Gastroesophageal sphincter (tissue), 4 donors: ENCODE measurements at regions not wholly inside any gene's neighbourhood (a gene's known extent, or its start where the extent isn't known, plus 50 kb on each side); places are given as distances from the start of the nearest gene placed in this dataset.

ENCODE experiments used
- ATAC-seq: fragments of 150-250 bp; one replicate; pipeline ENCODE4 v1.9.1; 2016; ENCODE audit warnings: mild to moderate bottlenecking, moderate library complexity
- H3K27ac ChIP-seq, 4 donors: fragments of 200-600 bp; sonication (generic) in 3 of 4; 1 replicate in 3 of 4; 2 replicates in 1 of 4; pipeline ENCODE4 v1.5.1; 2016 to 2019
- H3K27me3 ChIP-seq: fragments of 200-600 bp; sonication (generic); one replicate; pipeline ENCODE4 v1.5.1; 2019
- H3K36me3 ChIP-seq, 2 donors: fragments of 200-600 bp; sonication (generic); one replicate each; pipeline ENCODE4 v1.5.1; 2019; ENCODE audit warnings: control low read depth in 1 of 2
- H3K4me1 ChIP-seq, 3 donors: fragments of 200-600 bp; sonication (generic); 1 replicate in 2 of 3; 2 replicates in 1 of 3; pipeline ENCODE4 v1.5.1; 2016 to 2019; ENCODE audit warnings: control low read depth in 2 of 3
- H3K4me3 ChIP-seq, 2 donors: fragments of 200-600 bp; sonication (generic); one replicate each; pipeline ENCODE4 v1.5.1; 2019; ENCODE audit warnings: mild to moderate bottlenecking in 1 of 2, moderate library complexity in 1 of 2
- H3K9me3 ChIP-seq, 3 donors: fragments of 200-600 bp; sonication (generic); one replicate each; pipeline ENCODE4 v1.5.1; 2017 to 2019; ENCODE audit warnings: control low read depth in 2 of 3
- CTCF ChIP-seq, 4 experiments: fragments of 200-600 bp in 2 of 4; fragments of 450-650 bp in 2 of 4; sonication (generic) in 1 of 4; IDR thresholded peaks; one replicate each; pipeline ENCODE4 v1.5.1; 2017 to 2019; ENCODE audit warnings: antibody characterized with exemption in 4 of 4, mild to moderate bottlenecking in 2 of 4, moderate library complexity in 2 of 4
- EP300 ChIP-seq: sonication (generic); formaldehyde crosslinking; IDR thresholded peaks from one replicate; pipeline ENCODE4 v1.6.1; 2017; ENCODE audit warnings: antibody characterized with exemption, mild to moderate bottlenecking
- POLR2A ChIP-seq, 2 donors: fragments of 450-650 bp; IDR thresholded peaks; one replicate each; pipeline ENCODE4 v1.6.1; 2017; ENCODE audit warnings: antibody characterized with exemption in 2 of 2, mild to moderate bottlenecking in 2 of 2, moderate library complexity in 1 of 2
- POLR2AphosphoS5 ChIP-seq: sonication (generic); formaldehyde crosslinking; IDR thresholded peaks from one replicate; pipeline ENCODE4 v1.6.1; 2017; ENCODE audit warnings: antibody characterized with exemption
- WGBS, 2 donors: methylation state at CpG; one replicate each; pipeline ENCODE4 v1.1.5; 2018; ENCODE audit warnings: low coverage in 1 of 2; 5-methylcytosine and 5-hydroxymethylcytosine counted together

- no peaks in the 10 kb centered on the region for H3K36me3 ChIP-seq
- no peak for ATAC-seq
- TF ChIP-seq CTCF (IDR thresholded peaks at IDR 0.05) (no peak), POLR2AphosphoS5 (no peak), EP300 (no peak), POLR2A (IDR thresholded peaks at IDR 0.05) (no peak)
- WGBS, 2 donors: 79 to 81% methylated on average over 4 of the region's 4 CpGs
- H3K4me1 ChIP-seq: no peaks in the 10 kb centered on the region
- no peaks in the 10 kb centered on the region for H3K9me3 ChIP-seq
- peaks cover 6% of the 10 kb centered on the region for H3K27me3 ChIP-seq
- H3K4me3 ChIP-seq: no peak overlapping the region
- no peak overlapping the region for H3K27ac ChIP-seq
Observed at GRCh38 chr6:12442455-12442854, 152.3 kb downstream of the EDN1 start.

- Histone ChIP-seq H3K27me3 (peaks cover 6% of the 10 kb centered on the region), H3K27ac (no peak overlapping the region), H3K36me3 (no peaks in the 10 kb centered on the region), H3K9me3 (no peaks in the 10 kb centered on the region), H3K4me3 (no peak overlapping the region), H3K4me1 (no peaks in the 10 kb centered on the region)
- WGBS, 2 donors: 71 to 86% methylated on average over 1 of the region's 1 CpG
- TF ChIP-seq CTCF (IDR thresholded peaks at IDR 0.05) (no peak), POLR2A (IDR thresholded peaks at IDR 0.05) (no peak), POLR2AphosphoS5 (no peak), EP300 (no peak)
- ATAC-seq: no peak
Observed at GRCh38 chr6:12446394-12446793, 156.2 kb downstream of the EDN1 start.

GRCh38 chr6:12449447-12449846, 159.3 kb downstream of the EDN1 start:
- Histone ChIP-seq H3K36me3 (no peaks in the 10 kb centered on the region), H3K4me3 (no peak overlapping the region), H3K9me3 (peaks cover 0 to 15% (median 0%) of the 10 kb centered on the region in 3 donors), H3K27ac (no peak overlapping the region), H3K4me1 (no peaks in the 10 kb centered on the region), H3K27me3 (peaks cover 4% of the 10 kb centered on the region)
- ATAC-seq: no peak
- WGBS, 2 donors: 47 to 63% methylated on average over 4 of the region's 4 CpGs
- TF ChIP-seq EP300 (no peak), CTCF (IDR thresholded peaks at IDR 0.05) (no peak), POLR2A (IDR thresholded peaks at IDR 0.05) (no peak), POLR2AphosphoS5 (no peak)

GRCh38 chr6:12450467-12450866, 160.3 kb downstream of the EDN1 start:
- Histone ChIP-seq H3K27ac (no peak overlapping the region), H3K27me3 (no peaks in the 10 kb centered on the region), H3K4me1 (no peaks in the 10 kb centered on the region), H3K36me3 (no peaks in the 10 kb centered on the region), H3K4me3 (no peak overlapping the region), H3K9me3 (peaks cover 0 to 15% (median 0%) of the 10 kb centered on the region in 3 donors)
- TF ChIP-seq EP300 (no peak), CTCF (IDR thresholded peaks at IDR 0.05) (no peak), POLR2A (IDR thresholded peaks at IDR 0.05) (no peak), POLR2AphosphoS5 (no peak)
- ATAC-seq: no peak
- 88 to 100% methylated on average over 1 of the region's 1 CpG for WGBS, 2 donors

- TF ChIP-seq POLR2AphosphoS5 (no peak), CTCF (IDR thresholded peaks at IDR 0.05) (no peak), EP300 (no peak), POLR2A (IDR thresholded peaks at IDR 0.05) (no peak)
- Histone ChIP-seq H3K27me3 (no peaks in the 10 kb centered on the region), H3K4me3 (no peak overlapping the region), H3K36me3 (no peaks in the 10 kb centered on the region), H3K4me1 (no peaks in the 10 kb centered on the region), H3K27ac (no peak overlapping the region), H3K9me3 (peaks cover 0 to 15% (median 0%) of the 10 kb centered on the region in 3 donors)
- no peak for ATAC-seq
- 91 to 94% methylated on average over 5 to 12 of the region's 12 CpGs for WGBS, 2 donors
Observed at GRCh38 chr6:12456343-12456742, 166.2 kb downstream of the EDN1 start.
